HG03575 (cell line): ENCODE measurements at regions not wholly inside any gene's neighbourhood (a gene's known extent, or its start where the extent isn't known, plus 50 kb on each side); places are given as distances from the start of the nearest gene placed in this dataset.
"Not testable (repeated sequence)": the region's sequence is repeated elsewhere in the genome, so short reads cannot be mapped to it uniquely, and the experiment has no call there.

Source experiments
- ATAC-seq: cut with Tn5 transposase; IDR thresholded peaks from one replicate; pipeline ENCODE4 v1.9.1; 2021; ENCODE audit not compliant: unreplicated experiment, insufficient number of reproducible peaks, low FRiP score; ENCODE audit errors: extremely low read depth

GRCh38 chr11:130526846-130527245 lies 78.4 kb downstream of the ADAMTS15 start:
- no peak for ATAC-seq

GRCh38 chr11:130527636-130528297 lies 79.3 kb downstream of the ADAMTS15 start:
- no peak for ATAC-seq

GRCh38 chr11:130528298-130529261 lies 80.1 kb downstream of the ADAMTS15 start:
- no peak for ATAC-seq

- no peak for ATAC-seq
Measured at GRCh38 chr11:130529366-130529765, 80.9 kb downstream of the ADAMTS15 start.

GRCh38 chr11:130531061-130531460 lies 82.6 kb downstream of the ADAMTS15 start:
- ATAC-seq: no peak

- ATAC-seq: no peak
Measured at GRCh38 chr11:130533113-130533798, 84.8 kb downstream of the ADAMTS15 start.

- ATAC-seq: no peak
Measured at GRCh38 chr11:130533871-130534270, 85.4 kb downstream of the ADAMTS15 start.

- no peak for ATAC-seq
Measured at GRCh38 chr11:130534551-130534950, 86.1 kb downstream of the ADAMTS15 start.

GRCh38 chr11:130535520-130535919 lies 87.1 kb downstream of the ADAMTS15 start:
- no peak for ATAC-seq

GRCh38 chr11:130536106-130537040 lies 87.9 kb downstream of the ADAMTS15 start:
- ATAC-seq: no peak

- ATAC-seq: not testable (repeated sequence)
Measured at GRCh38 chr11:130539680-130540079, 91.2 kb downstream of the ADAMTS15 start.

GRCh38 chr11:130544266-130544665 lies 95.8 kb downstream of the ADAMTS15 start:
- no peak for ATAC-seq

GRCh38 chr11:130545449-130546072 lies 97.1 kb downstream of the ADAMTS15 start:
- ATAC-seq: no peak

GRCh38 chr11:130546438-130546837 lies 98.0 kb downstream of the ADAMTS15 start:
- ATAC-seq: no peak

- ATAC-seq: no peak
Measured at GRCh38 chr11:130546901-130547694, 98.7 kb downstream of the ADAMTS15 start.

GRCh38 chr11:130547761-130548490 lies 99.5 kb downstream of the ADAMTS15 start:
- no peak for ATAC-seq

GRCh38 chr11:130548491-130548833 lies 100.0 kb downstream of the ADAMTS15 start:
- ATAC-seq: no peak
